Skeletal muscle satellite cell (primary cell): ENCODE measurements at regions not wholly inside any gene's neighbourhood (a gene's known extent, or its start where the extent isn't known, plus 50 kb on each side); places are given as distances from the start of the nearest gene placed in this dataset.

Source experiments
- H3K27me3 ChIP-seq: 2 replicates; pipeline ENCODE4 v1.7.0; 2013; ENCODE audit warnings: low read length; ENCODE audit not compliant: control insufficient read depth, insufficient read depth
- H3K36me3 ChIP-seq: 2 replicates; pipeline ENCODE4 v1.7.0; 2013; ENCODE audit warnings: mild to moderate bottlenecking, control low read depth, low read length; ENCODE audit not compliant: insufficient read depth
- H3K4me1 ChIP-seq: 2 replicates; pipeline ENCODE4 v1.7.0; 2013; ENCODE audit warnings: low read length; ENCODE audit not compliant: control insufficient read depth, insufficient read depth
- H3K4me2 ChIP-seq: 2 replicates; pipeline ENCODE4 v1.7.0; 2013; ENCODE audit warnings: mild to moderate bottlenecking, low read length
- H3K4me3 ChIP-seq: 2 replicates; pipeline ENCODE4 v1.7.0; 2013; ENCODE audit warnings: low read length
- H3K9ac ChIP-seq: 2 replicates; pipeline ENCODE4 v1.7.0; 2013; ENCODE audit warnings: mild to moderate bottlenecking, low read depth, low read length, moderate library complexity
- H3K9me3 ChIP-seq: replicated peaks from 2 replicates; pipeline ENCODE4 v1.7.0; 2013; ENCODE audit warnings: mild to moderate bottlenecking, control low read depth, low read length

DNA sequence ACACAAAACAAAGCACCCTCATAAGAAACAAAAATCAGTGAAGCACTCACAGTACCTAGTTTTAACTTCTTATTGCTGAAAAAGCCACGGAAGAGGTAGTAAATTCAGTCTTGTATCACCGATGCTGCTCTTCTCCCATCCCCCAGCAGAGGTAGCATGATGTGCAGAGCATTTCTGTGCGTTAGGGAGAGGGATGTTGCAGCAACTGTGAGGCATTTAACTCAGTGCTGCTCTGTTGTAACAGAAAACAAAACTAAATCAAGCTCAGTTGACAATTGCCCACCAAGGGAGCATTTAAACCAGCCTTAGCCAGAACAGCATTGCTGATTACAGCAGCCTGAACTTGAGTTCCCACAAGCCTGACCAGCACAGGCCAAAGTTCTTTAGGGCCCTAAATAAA lies 1279.7 kb upstream of the ADGRL3 start:
- Histone ChIP-seq H3K36me3 (no peaks in the 10 kb centered on the region), H3K4me1 (no peaks in the 10 kb centered on the region), H3K27me3 (no peaks in the 10 kb centered on the region), H3K4me3 (no peak overlapping the region), H3K4me2 (no peak overlapping the region), H3K9ac (no peak overlapping the region), H3K9me3 (peaks cover 3% of the 10 kb centered on the region)

DNA sequence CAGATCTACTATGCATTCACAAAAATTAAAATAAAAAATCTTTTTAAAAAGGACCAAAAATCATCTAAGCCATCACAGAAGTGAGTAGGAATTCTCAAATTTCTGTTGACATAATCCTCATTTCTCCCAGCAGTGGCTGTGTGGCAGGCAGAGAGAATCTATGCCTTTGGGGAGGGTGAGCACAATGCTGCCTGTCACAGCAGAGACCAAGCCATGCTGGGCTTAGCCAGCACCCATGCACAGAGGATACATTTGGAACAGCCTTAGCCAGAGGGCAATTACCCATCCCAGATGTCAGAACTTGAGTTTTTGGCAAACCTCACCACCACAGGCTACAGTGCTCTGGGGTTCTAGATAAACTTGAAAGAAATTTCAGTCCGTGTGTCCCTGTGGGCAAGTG lies 1274.8 kb upstream of the ADGRL3 start:
- Histone ChIP-seq H3K27me3 (no peaks in the 10 kb centered on the region), H3K4me3 (no peak overlapping the region), H3K9me3 (peaks cover 7% of the 10 kb centered on the region), H3K36me3 (no peaks in the 10 kb centered on the region), H3K9ac (no peak overlapping the region), H3K4me2 (no peak overlapping the region), H3K4me1 (no peaks in the 10 kb centered on the region)

DNA sequence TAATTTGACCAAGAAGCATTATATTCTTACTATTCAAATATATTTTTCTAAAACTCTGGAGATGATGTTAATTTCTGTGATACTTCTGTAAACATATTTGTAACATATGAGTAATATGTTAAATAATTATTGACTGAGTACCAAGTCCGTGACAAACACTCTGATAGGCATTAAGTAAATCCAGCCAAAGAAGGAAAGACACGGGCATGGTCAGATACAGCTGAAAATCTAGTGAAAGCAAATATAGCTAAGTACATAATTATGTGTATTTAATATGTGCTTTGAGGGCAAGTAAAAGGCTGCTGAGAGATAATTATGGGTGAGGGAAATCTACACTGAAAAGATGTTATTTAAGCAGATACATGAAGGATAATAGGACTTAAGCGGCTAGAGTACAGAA lies 1263.6 kb upstream of the ADGRL3 start:
- H3K9ac ChIP-seq = no peak overlapping the region
- H3K27me3 ChIP-seq = no peaks in the 10 kb centered on the region
- no peaks in the 10 kb centered on the region for H3K9me3 ChIP-seq
- no peaks in the 10 kb centered on the region for H3K4me1 ChIP-seq
- H3K36me3 ChIP-seq = no peaks in the 10 kb centered on the region
- H3K4me2 ChIP-seq = no peak overlapping the region
- H3K4me3 ChIP-seq = no peak overlapping the region

DNA sequence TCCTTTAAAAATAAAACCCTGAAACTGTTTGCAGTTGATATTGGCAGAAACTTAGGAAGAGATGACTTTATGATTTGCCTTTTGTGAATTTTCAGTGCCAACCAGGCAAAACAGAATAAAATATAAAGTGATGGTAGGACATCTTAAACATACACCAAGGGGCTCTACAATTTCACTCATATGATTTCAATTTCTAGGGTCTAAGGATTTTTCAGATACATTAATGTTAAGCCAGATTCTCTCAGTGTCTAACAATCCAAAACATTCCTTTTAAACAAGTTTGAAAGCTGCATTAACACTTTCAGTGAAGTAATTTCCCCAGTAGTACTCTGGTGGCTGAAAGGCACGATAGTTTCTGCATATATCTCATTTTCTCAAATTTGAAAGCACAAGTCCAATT lies 1262.0 kb upstream of the ADGRL3 start:
- no peak overlapping the region for H3K4me3 ChIP-seq
- no peaks in the 10 kb centered on the region for H3K9me3 ChIP-seq
- no peak overlapping the region for H3K9ac ChIP-seq
- no peaks in the 10 kb centered on the region for H3K36me3 ChIP-seq
- no peak overlapping the region for H3K4me2 ChIP-seq
- no peaks in the 10 kb centered on the region for H3K27me3 ChIP-seq
- H3K4me1 ChIP-seq = no peaks in the 10 kb centered on the region

DNA sequence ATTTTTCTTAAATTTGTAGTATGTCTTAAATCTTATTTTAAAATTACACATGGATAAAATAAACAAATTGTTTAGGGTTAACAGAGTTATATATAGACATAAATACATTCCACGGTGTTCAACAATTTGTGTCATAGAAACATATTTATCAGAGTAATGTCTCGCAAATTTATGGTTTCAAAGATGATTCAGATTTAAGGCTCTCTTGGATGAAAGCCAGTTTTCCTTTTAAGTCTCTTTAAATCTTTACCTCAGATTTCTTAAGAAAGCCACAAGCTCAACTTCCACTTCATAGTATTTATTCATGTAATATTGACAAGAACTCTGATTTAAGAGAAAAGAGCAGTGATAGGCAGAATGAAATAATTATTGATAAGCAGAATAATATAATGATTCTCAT lies 1254.8 kb upstream of the ADGRL3 start:
- H3K36me3 ChIP-seq = no peaks in the 10 kb centered on the region
- no peaks in the 10 kb centered on the region for H3K27me3 ChIP-seq
- H3K4me1 ChIP-seq = no peaks in the 10 kb centered on the region
- no peak overlapping the region for H3K4me2 ChIP-seq
- H3K4me3 ChIP-seq = no peak overlapping the region
- H3K9ac ChIP-seq = no peak overlapping the region
- peaks cover 3% of the 10 kb centered on the region for H3K9me3 ChIP-seq

DNA sequence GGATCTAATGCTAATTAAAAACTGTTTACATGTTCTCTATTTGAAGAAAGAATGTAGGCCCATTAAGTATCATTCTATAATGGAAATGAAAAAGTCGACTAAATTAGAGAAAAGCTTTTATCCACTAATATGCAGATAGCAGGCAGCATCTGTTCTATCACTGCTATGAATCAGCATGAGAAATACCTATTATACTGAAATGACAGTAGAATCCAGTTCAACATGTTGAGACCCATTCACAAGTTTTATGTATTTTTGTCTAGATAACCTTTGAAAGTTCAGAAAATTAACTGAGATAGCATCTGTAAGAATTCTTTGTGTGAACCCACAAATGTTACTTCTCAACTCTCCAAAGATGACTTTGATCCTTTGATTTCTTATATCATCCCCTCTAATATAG lies 1254.4 kb upstream of the ADGRL3 start:
- H3K36me3 ChIP-seq = no peaks in the 10 kb centered on the region
- H3K27me3 ChIP-seq = no peaks in the 10 kb centered on the region
- H3K4me3 ChIP-seq = no peak overlapping the region

DNA sequence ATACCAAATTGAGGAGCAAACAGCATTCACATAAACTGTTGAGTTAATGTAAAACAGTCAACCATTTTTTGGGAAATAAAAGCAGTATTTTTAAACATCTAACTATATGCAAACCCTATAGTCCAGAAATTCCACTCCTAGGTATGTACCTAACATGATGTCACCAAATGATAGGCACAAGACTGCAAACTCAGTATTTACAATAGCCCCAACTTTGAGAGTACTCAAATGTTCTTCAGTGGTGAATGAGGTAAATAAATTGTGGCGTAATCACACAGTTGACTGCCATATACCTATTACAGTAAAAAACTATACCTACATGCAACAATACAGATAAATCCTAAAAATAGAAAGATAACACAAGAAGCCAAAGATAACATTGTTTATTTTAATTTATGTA lies 1243.8 kb upstream of the ADGRL3 start:
- Histone ChIP-seq H3K9me3 (peaks cover 3% of the 10 kb centered on the region), H3K4me1 (no peaks in the 10 kb centered on the region), H3K9ac (no peak overlapping the region), H3K36me3 (no peaks in the 10 kb centered on the region), H3K27me3 (no peaks in the 10 kb centered on the region), H3K4me3 (no peak overlapping the region), H3K4me2 (no peak overlapping the region)

More for the DNA sequence above, 1254.4 kb upstream of the ADGRL3 start:
- H3K4me1 ChIP-seq = no peaks in the 10 kb centered on the region
- H3K9me3 ChIP-seq = peaks cover 3% of the 10 kb centered on the region
- no peak overlapping the region for H3K4me2 ChIP-seq
- no peak overlapping the region for H3K9ac ChIP-seq

DNA sequence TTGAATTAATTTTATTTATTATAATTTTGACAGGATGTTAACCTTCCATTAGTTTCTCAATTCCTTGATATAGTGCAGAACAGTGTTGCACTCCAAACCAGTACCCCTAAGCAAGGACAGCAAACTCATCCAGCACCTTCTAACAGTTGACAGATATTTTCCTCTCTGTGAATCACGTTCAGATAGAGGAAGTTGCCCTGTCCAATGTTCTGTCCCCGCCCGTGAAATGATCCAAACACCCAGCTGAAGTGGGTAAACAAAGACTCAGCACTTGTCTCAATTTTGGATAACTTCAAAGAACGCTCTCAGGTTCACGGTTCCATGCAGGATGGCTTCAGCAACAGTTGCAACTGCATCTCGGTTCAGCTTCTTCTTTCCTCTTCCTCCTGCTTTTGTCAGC lies 1240.0 kb upstream of the ADGRL3 start:
- Histone ChIP-seq H3K36me3 (no peaks in the 10 kb centered on the region), H3K9ac (no peak overlapping the region), H3K9me3 (peaks cover 3% of the 10 kb centered on the region), H3K4me1 (no peaks in the 10 kb centered on the region), H3K27me3 (no peaks in the 10 kb centered on the region), H3K4me3 (no peak overlapping the region), H3K4me2 (no peak overlapping the region)

DNA sequence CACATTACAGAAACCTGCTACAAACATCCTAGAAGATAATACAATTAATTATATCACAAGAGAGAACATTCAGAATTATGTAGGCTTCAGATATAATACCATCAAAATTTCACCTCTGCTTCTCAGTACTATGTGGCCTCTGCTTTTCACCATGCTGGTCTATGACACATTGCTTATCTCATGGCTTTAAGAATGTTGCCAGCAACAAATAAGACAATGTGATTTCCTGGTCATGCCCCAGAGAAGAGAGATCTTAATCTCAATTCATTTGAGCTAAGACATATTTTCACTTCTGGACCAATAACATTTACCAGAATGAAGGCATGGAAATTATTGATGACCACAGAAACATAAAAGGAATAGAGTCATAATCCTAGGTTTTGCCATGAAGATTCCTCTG lies 1233.4 kb upstream of the ADGRL3 start:
- no peak overlapping the region for H3K4me2 ChIP-seq
- H3K9ac ChIP-seq = no peak overlapping the region
- H3K4me1 ChIP-seq = no peaks in the 10 kb centered on the region
- no peak overlapping the region for H3K4me3 ChIP-seq
- no peaks in the 10 kb centered on the region for H3K9me3 ChIP-seq
- H3K27me3 ChIP-seq = no peaks in the 10 kb centered on the region
- no peaks in the 10 kb centered on the region for H3K36me3 ChIP-seq

DNA sequence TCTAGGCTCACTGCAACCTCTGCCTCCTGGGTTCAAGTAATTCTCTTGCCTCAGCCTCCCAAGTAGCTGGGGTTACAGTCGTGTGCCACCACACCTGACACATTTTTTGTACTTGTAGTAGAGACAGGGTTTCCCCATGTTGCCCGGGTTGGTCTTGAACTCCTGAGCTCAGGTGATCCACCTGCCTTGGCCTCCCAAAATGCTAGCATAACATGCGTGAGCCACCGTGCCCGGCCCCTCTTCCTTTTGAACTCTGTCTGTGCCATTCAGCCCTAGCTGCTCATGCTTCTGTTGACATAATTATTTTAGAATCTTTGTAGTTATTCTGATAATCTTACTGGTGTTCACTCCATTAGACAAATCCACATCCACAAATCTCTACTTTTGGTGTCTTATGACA lies 1231.3 kb upstream of the ADGRL3 start:
- Histone ChIP-seq H3K4me1 (no peaks in the 10 kb centered on the region), H3K27me3 (no peaks in the 10 kb centered on the region), H3K36me3 (no peaks in the 10 kb centered on the region), H3K9me3 (no peaks in the 10 kb centered on the region), H3K9ac (no peak overlapping the region), H3K4me3 (no peak overlapping the region), H3K4me2 (no peak overlapping the region)

DNA sequence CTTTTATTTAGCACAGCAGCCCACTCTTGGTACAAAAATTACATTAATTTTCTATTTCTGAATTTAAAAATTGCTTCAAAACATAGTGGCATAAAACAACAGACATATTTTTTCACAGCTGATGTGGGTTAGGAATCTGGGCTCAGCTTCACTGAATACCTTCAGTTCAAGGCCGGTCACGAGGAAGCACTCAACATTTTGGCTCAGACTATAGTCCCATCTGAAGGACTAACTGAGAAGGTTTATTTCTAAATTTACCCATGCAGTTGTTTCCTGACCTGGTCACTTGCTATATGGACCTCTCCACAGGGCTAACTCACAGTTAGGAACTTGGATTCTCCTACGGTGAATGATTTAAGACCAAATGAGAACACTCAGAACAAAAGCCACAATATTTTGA lies 1230.2 kb upstream of the ADGRL3 start:
- no peak overlapping the region for H3K9ac ChIP-seq
- H3K36me3 ChIP-seq = no peaks in the 10 kb centered on the region
- no peak overlapping the region for H3K4me2 ChIP-seq
- no peaks in the 10 kb centered on the region for H3K27me3 ChIP-seq
- H3K4me3 ChIP-seq = no peak overlapping the region
- H3K9me3 ChIP-seq = no peaks in the 10 kb centered on the region
- H3K4me1 ChIP-seq = no peaks in the 10 kb centered on the region

DNA sequence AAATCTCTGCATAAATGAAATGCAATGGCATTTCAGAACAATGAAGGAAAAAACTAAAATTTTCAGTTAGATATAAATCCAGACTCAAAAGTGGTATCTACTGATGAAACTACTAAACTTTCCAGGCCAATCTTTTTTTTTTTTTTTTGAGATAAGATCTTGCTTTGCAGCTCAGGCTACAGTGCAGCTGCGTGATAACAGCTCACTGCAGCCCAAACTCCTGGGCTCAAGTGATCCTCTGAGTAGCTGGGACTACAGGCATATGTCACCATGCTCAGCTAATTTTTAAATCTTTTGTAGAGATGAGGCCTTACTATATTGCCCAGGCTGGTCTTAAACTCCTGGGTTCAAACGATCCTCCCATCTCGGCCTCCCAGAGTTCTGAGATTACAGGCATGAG lies 1228.2 kb upstream of the ADGRL3 start:
- H3K36me3 ChIP-seq = no peaks in the 10 kb centered on the region
- H3K9ac ChIP-seq = no peak overlapping the region
- H3K27me3 ChIP-seq = no peaks in the 10 kb centered on the region
- no peak overlapping the region for H3K4me2 ChIP-seq
- no peaks in the 10 kb centered on the region for H3K4me1 ChIP-seq
- H3K4me3 ChIP-seq = no peak overlapping the region
- H3K9me3 ChIP-seq = no peaks in the 10 kb centered on the region
